H1 (cell line): ENCODE measurements at regions not wholly inside any gene's neighbourhood (a gene's known extent, or its start where the extent isn't known, plus 50 kb on each side); places are given as distances from the start of the nearest gene placed in this dataset.

Experiments
- CHD7 ChIP-seq: fragments of 300-600 bp; sonication (generic); IDR thresholded peaks from 2 replicates; pipeline ENCODE4 v1.7.1; 2012; ENCODE audit warnings: low read length, moderate library complexity, mild to moderate bottlenecking, inconsistent platforms; ENCODE audit not compliant: insufficient replicate concordance
- HDAC6 ChIP-seq: IDR thresholded peaks from one replicate; pipeline ENCODE4 v1.7.1; 2012; ENCODE audit warnings: low read depth, mild to moderate bottlenecking, inconsistent platforms, low read length, moderate library complexity
- RXRA ChIP-seq: IDR thresholded peaks from 2 replicates; pipeline ENCODE4 v1.6.1; 2011; ENCODE audit warnings: low read depth, mild to moderate bottlenecking, low read length, moderate library complexity; ENCODE audit not compliant: insufficient read depth

- TF ChIP-seq CHD7 = no peak
- no peak for TF ChIP-seq RXRA
- TF ChIP-seq HDAC6 = no peak
Observed at GRCh38 chr2:4782647-4783046, 909.5 kb upstream of the SOX11 start (continued).
